ENCODE measurements at regions not wholly inside any gene's neighbourhood (a gene's known extent, or its start where the extent isn't known, plus 50 kb on each side); places are given as distances from the start of the nearest gene placed in this dataset.

DNA sequence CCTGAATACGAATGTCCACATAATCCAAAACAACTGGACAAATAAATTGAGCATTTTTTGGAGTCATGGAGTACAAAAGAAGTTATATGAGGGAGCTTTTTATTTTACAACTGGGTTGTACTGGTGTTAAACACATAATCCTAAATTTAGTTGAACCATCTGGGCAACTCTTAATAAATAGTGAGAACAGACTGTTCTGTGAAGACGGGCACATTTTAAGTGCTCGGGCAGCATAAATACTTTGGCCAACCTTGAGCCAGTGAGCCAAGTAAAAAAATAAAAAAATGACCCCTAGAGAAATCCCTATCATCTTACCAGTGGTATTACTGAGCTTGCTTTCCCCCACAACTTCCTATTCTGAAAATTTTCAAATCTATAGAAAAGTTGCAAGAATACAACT lies 50.9 kb upstream of the PSME4 start:
- H3K4me3 ChIP-seq (ENCODE audit: low read depth, low read length), result no peak overlapping the region
- no peak for DNase-seq (ENCODE audit: low read depth)
- no peak for TF ChIP-seq CTCF (conservative IDR thresholded peaks at IDR 0.05; ENCODE audit: low read depth, low read length)

GRCh38 chr2:54020793-54021414 lies 50.1 kb upstream of the PSME4 start:
- DNase-seq (ENCODE audit: low read depth), result no peak
- no peak overlapping the region for H3K4me3 ChIP-seq (ENCODE audit: low read depth, low read length)
- TF ChIP-seq CTCF (conservative IDR thresholded peaks at IDR 0.05; ENCODE audit: low read depth, low read length), result no peak

Measured in choroid plexus epithelial cell (primary cell).